Astrocyte (in vitro differentiated cells and primary cell): ENCODE measurements at regions not wholly inside any gene's neighbourhood (a gene's known extent, or its start where the extent isn't known, plus 50 kb on each side); places are given as distances from the start of the nearest gene placed in this dataset.

Source experiments
- EZH2 ChIP-seq: IDR thresholded peaks from 2 replicates; pipeline ENCODE4 v1.6.1; 2012; ENCODE audit warnings: mild to moderate bottlenecking, low read length, inconsistent platforms; ENCODE audit not compliant: insufficient read depth
- TF ChIP-seq, protein P1 (sequence below): IDR thresholded peaks from 2 replicates; pipeline ENCODE4 v1.5.1; 2011; ENCODE audit warnings: low read depth, mild to moderate bottlenecking, inconsistent platforms, low read length, moderate library complexity; ENCODE audit not compliant: insufficient read depth

DNA sequence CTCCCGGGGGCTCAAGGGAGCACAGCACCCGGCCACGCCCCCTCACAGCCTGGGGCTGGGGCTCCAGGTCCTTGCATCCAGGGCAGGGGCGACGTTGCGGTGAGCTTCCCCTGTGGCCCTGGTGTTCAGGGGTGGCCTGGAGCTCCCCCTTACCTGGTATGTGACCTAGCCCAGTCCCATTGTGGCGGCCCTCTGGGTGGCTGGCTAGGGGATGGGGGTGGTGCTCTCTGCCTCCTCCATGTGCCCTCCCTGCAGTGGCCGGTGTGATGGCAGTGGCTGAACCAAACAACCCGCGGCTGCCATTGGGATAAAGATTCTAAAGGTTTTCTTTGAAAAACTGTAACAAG lies 288.3 kb downstream of the RDH14 start:
- TF ChIP-seq, protein P1, sequence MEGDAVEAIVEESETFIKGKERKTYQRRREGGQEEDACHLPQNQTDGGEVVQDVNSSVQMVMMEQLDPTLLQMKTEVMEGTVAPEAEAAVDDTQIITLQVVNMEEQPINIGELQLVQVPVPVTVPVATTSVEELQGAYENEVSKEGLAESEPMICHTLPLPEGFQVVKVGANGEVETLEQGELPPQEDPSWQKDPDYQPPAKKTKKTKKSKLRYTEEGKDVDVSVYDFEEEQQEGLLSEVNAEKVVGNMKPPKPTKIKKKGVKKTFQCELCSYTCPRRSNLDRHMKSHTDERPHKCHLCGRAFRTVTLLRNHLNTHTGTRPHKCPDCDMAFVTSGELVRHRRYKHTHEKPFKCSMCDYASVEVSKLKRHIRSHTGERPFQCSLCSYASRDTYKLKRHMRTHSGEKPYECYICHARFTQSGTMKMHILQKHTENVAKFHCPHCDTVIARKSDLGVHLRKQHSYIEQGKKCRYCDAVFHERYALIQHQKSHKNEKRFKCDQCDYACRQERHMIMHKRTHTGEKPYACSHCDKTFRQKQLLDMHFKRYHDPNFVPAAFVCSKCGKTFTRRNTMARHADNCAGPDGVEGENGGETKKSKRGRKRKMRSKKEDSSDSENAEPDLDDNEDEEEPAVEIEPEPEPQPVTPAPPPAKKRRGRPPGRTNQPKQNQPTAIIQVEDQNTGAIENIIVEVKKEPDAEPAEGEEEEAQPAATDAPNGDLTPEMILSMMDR = no peak
- no peak for TF ChIP-seq EZH2
